ENCODE measurements at regions not wholly inside any gene's neighbourhood (a gene's known extent, or its start where the extent isn't known, plus 50 kb on each side); places are given as distances from the start of the nearest gene placed in this dataset.

DNA sequence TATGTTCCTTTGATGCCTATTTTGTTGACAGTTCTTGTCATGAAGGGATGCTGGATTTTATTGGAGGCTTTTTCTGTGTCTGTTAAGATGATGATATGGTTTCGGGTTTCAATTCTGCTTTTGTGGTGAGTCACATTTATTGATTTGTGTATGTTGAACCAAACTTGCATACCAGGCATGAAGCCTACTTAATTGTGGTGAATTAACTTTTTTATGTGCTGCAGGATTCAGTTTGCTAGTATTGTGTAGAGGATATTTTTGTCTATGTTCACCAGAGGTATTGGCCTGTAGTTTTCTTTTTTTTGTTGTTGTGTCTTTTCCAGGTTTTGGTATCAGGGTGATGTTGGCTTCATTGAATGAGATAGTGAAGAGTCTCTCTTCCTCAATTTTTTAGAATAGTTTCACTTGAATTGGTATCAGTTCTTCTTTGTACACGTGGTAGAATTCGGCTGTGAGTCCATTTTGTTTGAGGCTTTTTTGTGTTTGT, 345.9 kb downstream of the KIF20B start:
- H3K36me3 ChIP-seq (ENCODE audit: control insufficient read depth in 2 of 2, extremely low read depth in 1 of 2, insufficient read depth in 2 of 2, low read length in 2 of 2), result no peaks in the 10 kb centered on the region
- H3K9me3 ChIP-seq (ENCODE audit: control insufficient read depth, low read depth, low read length), result no peaks in the 10 kb centered on the region
- H3K4me1 ChIP-seq (ENCODE audit: control insufficient read depth, extremely low read depth, insufficient read depth, low read length), result peaks cover 18% of the 10 kb centered on the region
- no peak overlapping the region for H3K9ac ChIP-seq (ENCODE audit: control insufficient read depth, extremely low read depth, insufficient read depth, low read length)
- no peak overlapping the region for H3K4me3 ChIP-seq (ENCODE audit: control insufficient read depth in 2 of 3, extremely low read depth in 1 of 3, insufficient read depth in 2 of 3, low read depth in 1 of 3, low read length in 3 of 3)
- H3K27ac ChIP-seq (ENCODE audit: control insufficient read depth, insufficient read depth, low read length), result no peak overlapping the region
- TF ChIP-seq CTCF (optimal IDR thresholded peaks at IDR 0.05 in 1 of 3, IDR thresholded peaks at IDR 0.05 in 1 of 3, conservative IDR thresholded peaks at IDR 0.05 in 1 of 3; ENCODE audit: extremely low read depth in 1 of 3, insufficient read depth in 2 of 3, low read length in 3 of 3), result no peak
- no peak for TF ChIP-seq EZH2 (IDR thresholded peaks at IDR 0.05; ENCODE audit: low read length)
- H3K4me2 ChIP-seq (ENCODE audit: control insufficient read depth, extremely low read depth, insufficient read depth, low read depth, low read length), result no peak overlapping the region
- H4K20me1 ChIP-seq (ENCODE audit: control insufficient read depth, extremely low read depth, insufficient read depth, low read length), result no peaks in the 10 kb centered on the region
- no peak for DNase-seq (ENCODE audit: low read depth, low spot score)
- FAIRE-seq, result no peak
- no peaks in the 10 kb centered on the region for H3K79me2 ChIP-seq (ENCODE audit: control insufficient read depth, insufficient read depth, low read length)
- dilution Hi-C loops (cut with MboI; ENCODE audit: extremely low pct_ligation_motif_present, low sequenced_read_pairs), result no loop called here
- no peaks in the 10 kb centered on the region for H3K27me3 ChIP-seq (ENCODE audit: control insufficient read depth, extremely low read depth, insufficient read depth, low read length)
- H3K9me1 ChIP-seq (ENCODE audit: control insufficient read depth, extremely low read depth, insufficient read depth, low read length), result no peaks in the 10 kb centered on the region
- H2AFZ ChIP-seq (ENCODE audit: control insufficient read depth, low read length), result no peak overlapping the region

DNA sequence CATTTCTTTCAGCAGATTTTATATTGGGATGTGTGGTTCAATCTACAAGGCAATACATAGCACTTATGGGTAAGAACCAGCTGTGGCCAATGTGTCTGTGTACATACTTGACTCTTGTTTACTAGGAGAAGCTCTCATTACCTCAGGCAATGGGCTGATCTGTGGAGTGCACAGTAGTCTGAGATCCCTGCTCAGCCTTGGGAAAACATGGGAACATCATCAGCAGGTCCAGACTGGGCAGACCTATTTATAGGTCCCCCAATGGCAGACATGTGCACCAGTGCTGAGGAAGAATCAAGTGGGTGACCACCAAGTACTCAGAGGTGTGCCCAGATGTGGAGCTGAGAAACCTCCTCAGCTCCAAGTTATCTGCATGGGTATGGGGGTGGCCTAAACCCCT, 349.7 kb downstream of the KIF20B start:
- dilution Hi-C loops (cut with MboI; ENCODE audit: extremely low pct_ligation_motif_present, low sequenced_read_pairs), result no loop called here
- Histone ChIP-seq H3K79me2 (ENCODE audit: control insufficient read depth, insufficient read depth, low read length) (no peaks in the 10 kb centered on the region), H3K4me3 (ENCODE audit: control insufficient read depth in 2 of 3, extremely low read depth in 1 of 3, insufficient read depth in 2 of 3, low read depth in 1 of 3, low read length in 3 of 3) (peak overlapping the region in 2 of 3 experiments; percentile 6 to 41), H3K9me3 (ENCODE audit: control insufficient read depth, low read depth, low read length) (no peaks in the 10 kb centered on the region), H3K9ac (ENCODE audit: control insufficient read depth, extremely low read depth, insufficient read depth, low read length) (peak overlapping the region; percentile 34), H3K4me1 (ENCODE audit: control insufficient read depth, extremely low read depth, insufficient read depth, low read length) (peaks cover 35% of the 10 kb centered on the region), H3K27ac (ENCODE audit: control insufficient read depth, insufficient read depth, low read length) (peak overlapping the region; percentile 74), H3K27me3 (ENCODE audit: control insufficient read depth, extremely low read depth, insufficient read depth, low read length) (no peaks in the 10 kb centered on the region), H3K9me1 (ENCODE audit: control insufficient read depth, extremely low read depth, insufficient read depth, low read length) (no peaks in the 10 kb centered on the region), H3K4me2 (ENCODE audit: control insufficient read depth, extremely low read depth, insufficient read depth, low read depth, low read length) (peak overlapping the region; percentile 80), H2AFZ (ENCODE audit: control insufficient read depth, low read length) (peak overlapping the region; percentile 64), H4K20me1 (ENCODE audit: control insufficient read depth, extremely low read depth, insufficient read depth, low read length) (no peaks in the 10 kb centered on the region), H3K36me3 (ENCODE audit: control insufficient read depth in 2 of 2, extremely low read depth in 1 of 2, insufficient read depth in 2 of 2, low read length in 2 of 2) (no peaks in the 10 kb centered on the region)
- DNase-seq (ENCODE audit: low read depth, low spot score), result peak; percentile 28
- TF ChIP-seq EZH2 (IDR thresholded peaks at IDR 0.05; ENCODE audit: low read length) (no peak), CTCF (optimal IDR thresholded peaks at IDR 0.05 in 1 of 3, IDR thresholded peaks at IDR 0.05 in 1 of 3, conservative IDR thresholded peaks at IDR 0.05 in 1 of 3; ENCODE audit: extremely low read depth in 1 of 3, insufficient read depth in 2 of 3, low read length in 3 of 3) (no peak)
- FAIRE-seq, result no peak
